ENCODE measurements at regions not wholly inside any gene's neighbourhood (a gene's known extent, or its start where the extent isn't known, plus 50 kb on each side); places are given as distances from the start of the nearest gene placed in this dataset.

- no peaks in the 10 kb centered on the region for H3K9me3 ChIP-seq (ENCODE audit: low read depth, low read length)
- H3K4me3 ChIP-seq, result no peak overlapping the region
- H3K9ac ChIP-seq (ENCODE audit: insufficient read length), result no peak overlapping the region
- no peak for TF ChIP-seq EZH2 (IDR thresholded peaks at IDR 0.05)
- no peak for TF ChIP-seq POLR2AphosphoS5 (IDR thresholded peaks at IDR 0.05; ENCODE audit: borderline replicate concordance, low read depth, low read length)
- TF ChIP-seq FOXP2 (optimal IDR thresholded peaks at IDR 0.05; ENCODE audit: control extremely low read depth, extremely low read length, insufficient read depth), result no peak
- H3K27ac ChIP-seq, result no peak overlapping the region
- no peak for DNase-seq (ENCODE audit: low read depth, low spot score)
- no peaks in the 10 kb centered on the region for H3K36me3 ChIP-seq (ENCODE audit: insufficient read depth, low read length)
These were observed 424.2 kb upstream of the GRIA1 start for GRCh38 chr5:153066281-153066680.

GRCh38 chr5:153067869-153068268, 422.6 kb upstream of the GRIA1 start:
- Histone ChIP-seq H3K27ac (no peak overlapping the region), H3K4me3 (no peak overlapping the region), H3K9me3 (ENCODE audit: low read depth, low read length) (no peaks in the 10 kb centered on the region), H3K9ac (ENCODE audit: insufficient read length) (no peak overlapping the region), H3K36me3 (ENCODE audit: insufficient read depth, low read length) (no peaks in the 10 kb centered on the region)
- DNase-seq (ENCODE audit: low read depth, low spot score), result no peak
- TF ChIP-seq EZH2 (IDR thresholded peaks at IDR 0.05) (no peak), FOXP2 (optimal IDR thresholded peaks at IDR 0.05; ENCODE audit: control extremely low read depth, extremely low read length, insufficient read depth) (no peak), POLR2AphosphoS5 (IDR thresholded peaks at IDR 0.05; ENCODE audit: borderline replicate concordance, low read depth, low read length) (no peak)

- no peak overlapping the region for H3K9ac ChIP-seq (ENCODE audit: insufficient read length)
- no peak overlapping the region for H3K4me3 ChIP-seq
- no peak overlapping the region for H3K27ac ChIP-seq
- no peaks in the 10 kb centered on the region for H3K9me3 ChIP-seq (ENCODE audit: low read depth, low read length)
- DNase-seq (ENCODE audit: low read depth, low spot score), result no peak
- TF ChIP-seq FOXP2 (optimal IDR thresholded peaks at IDR 0.05; ENCODE audit: control extremely low read depth, extremely low read length, insufficient read depth) (no peak), EZH2 (IDR thresholded peaks at IDR 0.05) (no peak), POLR2AphosphoS5 (IDR thresholded peaks at IDR 0.05; ENCODE audit: borderline replicate concordance, low read depth, low read length) (no peak)
- no peaks in the 10 kb centered on the region for H3K36me3 ChIP-seq (ENCODE audit: insufficient read depth, low read length)
These were observed 411.1 kb upstream of the GRIA1 start for GRCh38 chr5:153079396-153079795.

- Histone ChIP-seq H3K4me3 (no peak overlapping the region), H3K27ac (no peak overlapping the region), H3K36me3 (ENCODE audit: insufficient read depth, low read length) (no peaks in the 10 kb centered on the region), H3K9me3 (ENCODE audit: low read depth, low read length) (no peaks in the 10 kb centered on the region), H3K9ac (ENCODE audit: insufficient read length) (no peak overlapping the region)
- DNase-seq (ENCODE audit: low read depth, low spot score), result no peak
- TF ChIP-seq EZH2 (IDR thresholded peaks at IDR 0.05) (no peak), POLR2AphosphoS5 (IDR thresholded peaks at IDR 0.05; ENCODE audit: borderline replicate concordance, low read depth, low read length) (no peak), FOXP2 (optimal IDR thresholded peaks at IDR 0.05; ENCODE audit: control extremely low read depth, extremely low read length, insufficient read depth) (no peak)
These were observed 409.5 kb upstream of the GRIA1 start for GRCh38 chr5:153080940-153081339.

- DNase-seq (ENCODE audit: low read depth, low spot score), result no peak
- Histone ChIP-seq H3K36me3 (ENCODE audit: insufficient read depth, low read length) (no peaks in the 10 kb centered on the region), H3K27ac (no peak overlapping the region), H3K9me3 (ENCODE audit: low read depth, low read length) (no peaks in the 10 kb centered on the region), H3K9ac (ENCODE audit: insufficient read length) (no peak overlapping the region), H3K4me3 (no peak overlapping the region)
- no peak for TF ChIP-seq POLR2AphosphoS5 (IDR thresholded peaks at IDR 0.05; ENCODE audit: borderline replicate concordance, low read depth, low read length)
- no peak for TF ChIP-seq EZH2 (IDR thresholded peaks at IDR 0.05)
- no peak for TF ChIP-seq FOXP2 (optimal IDR thresholded peaks at IDR 0.05; ENCODE audit: control extremely low read depth, extremely low read length, insufficient read depth)
These were observed 409.1 kb upstream of the GRIA1 start for GRCh38 chr5:153081385-153081784.

GRCh38 chr5:153084511-153084910, 406.0 kb upstream of the GRIA1 start:
- no peaks in the 10 kb centered on the region for H3K36me3 ChIP-seq (ENCODE audit: insufficient read depth, low read length)
- H3K9me3 ChIP-seq (ENCODE audit: low read depth, low read length), result no peaks in the 10 kb centered on the region
- no peak overlapping the region for H3K27ac ChIP-seq
- TF ChIP-seq POLR2AphosphoS5 (IDR thresholded peaks at IDR 0.05; ENCODE audit: borderline replicate concordance, low read depth, low read length), result no peak
- no peak for TF ChIP-seq EZH2 (IDR thresholded peaks at IDR 0.05)
- TF ChIP-seq FOXP2 (optimal IDR thresholded peaks at IDR 0.05; ENCODE audit: control extremely low read depth, extremely low read length, insufficient read depth), result no peak
- H3K9ac ChIP-seq (ENCODE audit: insufficient read length), result no peak overlapping the region
- H3K4me3 ChIP-seq, result no peak overlapping the region
- DNase-seq (ENCODE audit: low read depth, low spot score), result no peak

- Histone ChIP-seq H3K36me3 (ENCODE audit: insufficient read depth, low read length) (no peaks in the 10 kb centered on the region), H3K9me3 (ENCODE audit: low read depth, low read length) (no peaks in the 10 kb centered on the region), H3K4me3 (no peak overlapping the region), H3K27ac (no peak overlapping the region), H3K9ac (ENCODE audit: insufficient read length) (no peak overlapping the region)
- TF ChIP-seq FOXP2 (optimal IDR thresholded peaks at IDR 0.05; ENCODE audit: control extremely low read depth, extremely low read length, insufficient read depth) (no peak), POLR2AphosphoS5 (IDR thresholded peaks at IDR 0.05; ENCODE audit: borderline replicate concordance, low read depth, low read length) (no peak), EZH2 (IDR thresholded peaks at IDR 0.05) (no peak)
- DNase-seq (ENCODE audit: low read depth, low spot score), result no peak
These were observed 404.0 kb upstream of the GRIA1 start for GRCh38 chr5:153086486-153086885.

GRCh38 chr5:153088538-153088937, 401.9 kb upstream of the GRIA1 start:
- Histone ChIP-seq H3K36me3 (ENCODE audit: insufficient read depth, low read length) (no peaks in the 10 kb centered on the region), H3K9ac (ENCODE audit: insufficient read length) (no peak overlapping the region), H3K27ac (no peak overlapping the region), H3K9me3 (ENCODE audit: low read depth, low read length) (no peaks in the 10 kb centered on the region), H3K4me3 (no peak overlapping the region)
- TF ChIP-seq EZH2 (IDR thresholded peaks at IDR 0.05) (no peak), POLR2AphosphoS5 (IDR thresholded peaks at IDR 0.05; ENCODE audit: borderline replicate concordance, low read depth, low read length) (no peak), FOXP2 (optimal IDR thresholded peaks at IDR 0.05; ENCODE audit: control extremely low read depth, extremely low read length, insufficient read depth) (no peak)
- no peak for DNase-seq (ENCODE audit: low read depth, low spot score)

- H3K4me3 ChIP-seq, result no peak overlapping the region
- no peaks in the 10 kb centered on the region for H3K9me3 ChIP-seq (ENCODE audit: low read depth, low read length)
- TF ChIP-seq POLR2AphosphoS5 (IDR thresholded peaks at IDR 0.05; ENCODE audit: borderline replicate concordance, low read depth, low read length) (no peak), EZH2 (IDR thresholded peaks at IDR 0.05) (no peak), FOXP2 (optimal IDR thresholded peaks at IDR 0.05; ENCODE audit: control extremely low read depth, extremely low read length, insufficient read depth) (no peak)
- no peak overlapping the region for H3K27ac ChIP-seq
- no peak for DNase-seq (ENCODE audit: low read depth, low spot score)
- no peak overlapping the region for H3K9ac ChIP-seq (ENCODE audit: insufficient read length)
- H3K36me3 ChIP-seq (ENCODE audit: insufficient read depth, low read length), result no peaks in the 10 kb centered on the region
These were observed 396.1 kb upstream of the GRIA1 start for GRCh38 chr5:153094333-153094732.

Data from SK-N-MC (cell line).